GM18909 (cell line): ENCODE measurements at regions not wholly inside any gene's neighbourhood (a gene's known extent, or its start where the extent isn't known, plus 50 kb on each side); places are given as distances from the start of the nearest gene placed in this dataset.

Experiments used
- ATAC-seq: cut with Tn5 transposase; IDR thresholded peaks from one replicate; pipeline ENCODE4 v1.9.1; 2021; ENCODE audit warnings: mild to moderate bottlenecking; ENCODE audit not compliant: unreplicated experiment, poor library complexity

DNA sequence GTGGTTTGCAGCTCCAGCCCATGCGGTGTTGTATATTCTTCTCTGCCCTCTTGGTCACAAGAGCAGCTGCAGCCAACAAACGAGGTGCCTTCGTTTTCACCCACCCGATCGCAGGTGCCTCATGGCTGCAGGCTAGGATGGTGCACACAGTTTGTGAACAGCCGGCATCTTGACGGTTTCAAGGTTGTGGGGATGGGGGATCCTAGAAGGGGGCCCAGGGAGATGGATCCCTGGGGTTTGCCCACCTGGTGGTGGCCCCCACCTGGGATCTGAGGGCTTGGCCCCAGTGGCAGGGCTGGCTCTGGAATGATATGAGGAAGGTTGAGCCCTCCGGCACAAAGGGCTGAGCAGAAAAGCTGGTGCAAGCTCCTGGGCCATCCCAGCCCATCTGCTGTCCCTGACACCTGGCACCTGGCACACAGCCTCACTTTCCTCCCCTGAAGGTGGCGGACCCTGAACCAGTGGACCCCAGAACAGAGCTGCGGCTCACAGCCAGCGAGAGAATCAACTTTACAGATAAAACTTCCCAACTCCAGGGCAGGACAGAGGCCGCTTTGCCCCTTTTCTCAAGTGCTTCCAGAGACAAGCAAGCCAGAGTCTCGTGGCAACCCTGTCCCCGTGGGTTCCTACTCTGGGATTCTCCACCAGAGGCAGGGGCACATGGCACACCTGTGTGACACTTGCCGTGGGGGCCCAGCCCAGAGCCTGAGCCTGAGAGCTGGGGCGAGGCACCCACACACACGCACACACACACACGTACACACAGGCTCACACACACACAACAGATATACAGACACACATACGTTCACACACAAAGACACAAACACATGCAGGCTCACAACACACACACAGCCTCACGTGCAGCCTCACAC, 177.3 kb upstream of the PPP2R2D start:
- no peak for ATAC-seq

DNA sequence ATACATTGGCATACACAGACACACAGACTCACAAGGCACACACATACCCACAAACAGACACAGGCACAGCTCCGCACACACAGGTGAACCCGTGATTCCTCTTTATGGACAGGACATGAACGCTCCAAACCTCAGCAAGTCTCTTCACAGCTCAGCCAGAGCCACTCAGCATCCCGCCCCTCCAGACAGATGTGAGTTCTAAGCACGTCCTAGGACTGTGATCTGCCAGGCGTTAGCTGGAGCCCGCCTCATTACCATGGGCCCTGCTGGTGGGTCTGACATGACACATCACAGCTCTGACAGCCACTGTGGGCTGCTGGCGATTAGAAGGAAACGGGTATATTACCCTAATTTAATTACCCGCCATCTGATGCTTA, 176.7 kb upstream of the PPP2R2D start:
- ATAC-seq, result no peak

DNA sequence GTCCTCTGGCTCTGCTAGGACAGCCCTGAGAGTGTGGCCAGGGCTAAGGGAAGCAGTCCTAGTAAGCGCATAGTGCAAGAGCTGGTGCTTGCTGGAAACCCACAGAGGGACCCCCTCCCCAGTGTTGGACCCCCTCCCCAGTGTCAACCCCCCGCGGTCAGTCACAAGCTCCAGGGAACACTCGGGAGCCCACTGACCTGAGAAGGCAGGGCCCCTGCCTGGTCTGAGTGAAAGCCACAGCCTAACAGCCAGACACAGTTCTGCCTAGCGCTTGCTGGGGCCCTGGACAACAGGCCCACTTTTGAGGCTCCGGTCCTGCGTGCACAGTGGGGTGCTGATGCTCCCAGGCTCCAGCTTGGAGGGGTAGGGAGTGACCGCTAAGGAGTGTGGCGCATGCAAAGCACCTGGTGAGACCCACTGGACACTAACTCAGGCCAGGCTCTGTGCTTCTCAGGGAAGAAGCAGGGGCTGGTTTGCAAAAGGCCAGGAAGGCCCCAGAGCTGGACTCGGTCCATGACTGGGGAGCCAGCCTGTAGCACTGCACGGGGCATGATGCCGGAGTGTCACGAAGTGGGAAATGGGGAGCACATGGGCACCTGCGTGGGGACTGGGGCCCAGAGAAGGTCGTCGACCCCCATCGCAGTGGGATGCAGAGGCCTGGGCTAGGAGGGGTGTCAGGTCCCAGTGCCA, 175.8 kb upstream of the PPP2R2D start:
- ATAC-seq, result no peak

GRCh38 chr10:131725581-131726069, 175.2 kb upstream of the PPP2R2D start:
- no peak for ATAC-seq

- no peak for ATAC-seq
These were observed 174.5 kb upstream of the PPP2R2D start for GRCh38 chr10:131726076-131726880.

DNA sequence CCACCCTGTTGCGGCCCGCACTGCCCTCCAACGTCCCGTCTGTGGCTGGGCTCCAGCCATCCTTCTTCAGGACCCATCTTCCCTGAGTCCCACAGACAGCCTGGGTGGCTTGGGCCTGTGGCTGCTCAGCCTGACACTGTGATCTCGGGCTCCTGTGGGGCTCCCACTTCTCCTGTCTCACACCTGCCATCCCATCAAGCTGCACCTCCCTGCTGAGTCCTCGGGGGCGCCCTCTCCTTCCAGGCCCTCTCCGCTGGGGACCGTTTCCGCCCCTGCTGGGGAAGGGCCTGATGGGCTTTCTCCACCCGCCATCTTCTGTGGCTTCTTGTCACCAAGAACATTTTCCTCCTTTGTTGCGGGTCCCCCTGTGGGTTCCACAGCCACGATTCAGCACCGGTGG, 173.8 kb upstream of the PPP2R2D start:
- ATAC-seq, result no peak

DNA sequence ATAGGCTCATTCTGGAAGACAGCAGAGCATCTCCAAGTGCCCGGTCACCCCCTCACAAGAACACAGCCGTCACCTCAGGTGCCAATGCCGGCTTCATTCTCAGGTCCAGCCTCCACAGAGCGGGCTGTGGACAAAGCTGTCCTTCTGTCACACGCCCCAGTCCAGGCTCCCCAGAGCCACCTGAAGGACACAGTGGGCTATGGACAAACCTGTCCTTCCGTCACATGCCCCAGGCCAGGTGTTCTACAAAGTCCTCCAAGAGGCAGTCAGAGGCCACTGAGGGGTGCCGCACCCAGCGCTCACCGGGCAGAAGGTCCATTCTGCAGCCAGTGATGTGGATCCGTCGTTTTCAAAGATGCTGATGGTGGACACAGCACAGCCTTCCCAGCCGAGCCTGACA, 173.2 kb upstream of the PPP2R2D start:
- ATAC-seq, result no peak

DNA sequence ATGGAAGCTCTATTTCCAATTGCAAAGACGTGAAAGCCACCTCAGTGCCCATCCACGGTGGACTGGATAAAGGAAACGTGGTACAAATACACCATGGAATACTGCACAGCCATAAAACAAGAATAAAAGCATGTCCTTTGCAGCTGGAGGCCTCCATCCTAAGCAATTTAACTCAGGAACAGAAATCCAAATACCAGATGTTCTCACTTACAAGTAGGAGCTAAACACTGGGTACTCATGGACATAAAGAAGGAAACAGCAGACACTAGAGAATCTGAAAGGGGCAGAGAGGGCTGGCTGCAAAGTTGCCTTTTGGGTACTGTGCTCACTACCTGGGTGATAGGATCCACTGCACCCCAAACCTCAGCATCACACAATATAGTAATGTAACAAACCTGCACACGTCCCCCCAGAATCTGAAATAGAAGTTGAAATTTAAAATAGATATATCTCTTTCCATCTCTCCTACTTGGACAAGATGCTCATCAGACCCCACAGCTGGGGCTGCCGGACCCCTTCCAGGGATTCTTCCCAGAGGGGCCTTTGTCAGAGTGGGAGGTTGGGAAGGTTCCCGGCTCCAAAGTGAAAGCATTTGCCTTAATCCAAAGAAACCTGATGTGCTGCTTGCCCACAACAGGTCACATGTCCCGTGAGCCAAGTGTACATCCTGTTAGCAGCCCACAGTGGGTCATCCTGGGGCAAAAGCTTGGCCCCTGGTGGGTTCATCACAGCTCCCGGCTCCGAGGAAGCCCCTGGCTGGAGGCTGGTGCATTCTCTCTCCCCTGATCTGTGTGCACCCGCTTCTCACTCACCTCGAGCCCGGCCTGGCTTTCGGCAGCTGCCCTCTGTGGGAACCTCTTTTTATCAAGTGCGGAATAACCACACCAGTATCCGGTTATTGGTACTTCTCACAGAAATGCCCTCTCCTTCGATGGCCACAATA, 172.3 kb upstream of the PPP2R2D start:
- ATAC-seq, result no peak

GRCh38 chr10:131729361-131729760, 171.4 kb upstream of the PPP2R2D start:
- no peak for ATAC-seq

- ATAC-seq, result no peak
These were observed 170.7 kb upstream of the PPP2R2D start for GRCh38 chr10:131729938-131730660.

DNA sequence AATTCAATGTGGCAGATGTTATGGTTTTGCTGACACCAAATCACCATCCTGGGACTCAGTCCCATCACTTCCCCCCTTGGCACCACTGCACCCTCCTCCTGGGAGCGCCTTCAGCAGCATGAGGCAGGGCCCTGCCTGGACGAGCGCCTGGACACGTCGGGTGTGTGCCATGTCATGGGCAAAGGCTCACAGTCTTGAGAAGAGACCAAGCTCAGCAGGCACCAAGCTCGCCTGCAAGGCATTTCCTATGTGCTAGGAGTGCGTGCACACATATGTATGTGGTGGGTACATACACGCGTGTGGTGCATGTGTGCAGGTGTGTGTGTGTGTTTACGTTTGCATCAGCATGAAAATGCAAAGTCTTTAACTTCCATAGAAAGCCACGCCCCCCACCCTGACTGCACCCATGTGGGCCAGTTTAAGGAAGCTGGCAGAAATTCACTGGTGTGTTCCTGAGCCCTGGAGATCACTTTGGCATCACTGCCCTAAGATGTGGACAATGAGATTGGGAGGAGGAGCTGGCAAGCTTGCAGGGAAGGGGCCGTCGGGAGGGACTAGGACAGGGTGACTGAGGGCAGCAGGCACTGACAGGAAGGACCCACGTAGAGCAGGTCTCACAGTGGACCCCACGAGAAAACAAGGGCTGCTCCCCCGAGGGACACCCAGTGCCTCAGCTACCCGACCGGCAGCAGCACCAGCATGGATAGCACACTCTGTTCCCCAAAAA, 169.9 kb upstream of the PPP2R2D start:
- ATAC-seq, result no peak

- no peak for ATAC-seq
These were observed 168.8 kb upstream of the PPP2R2D start for GRCh38 chr10:131731780-131732630.

DNA sequence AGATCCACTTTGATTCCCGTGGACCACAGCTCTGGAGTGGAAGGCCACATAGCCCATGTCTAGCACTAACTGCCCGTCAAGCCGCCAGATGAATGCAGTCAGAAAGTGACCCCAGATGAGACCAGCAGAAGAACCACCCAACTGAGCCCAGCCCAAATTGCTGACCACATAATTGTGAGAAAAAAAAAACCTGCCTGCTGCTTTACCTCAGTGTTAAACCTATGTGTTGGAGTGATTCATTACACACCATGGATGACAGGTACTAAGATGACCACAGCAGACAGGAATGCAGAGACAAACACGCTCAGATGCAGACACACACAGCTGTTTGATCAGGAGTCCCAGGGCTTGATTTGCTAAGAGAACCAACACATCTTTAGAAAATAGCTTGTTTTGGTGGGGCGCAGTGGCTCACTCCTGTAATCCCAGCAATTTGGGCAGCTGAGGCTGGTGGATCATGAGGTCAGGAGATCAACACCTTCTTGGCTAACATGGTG, 168.1 kb upstream of the PPP2R2D start:
- no peak for ATAC-seq

DNA sequence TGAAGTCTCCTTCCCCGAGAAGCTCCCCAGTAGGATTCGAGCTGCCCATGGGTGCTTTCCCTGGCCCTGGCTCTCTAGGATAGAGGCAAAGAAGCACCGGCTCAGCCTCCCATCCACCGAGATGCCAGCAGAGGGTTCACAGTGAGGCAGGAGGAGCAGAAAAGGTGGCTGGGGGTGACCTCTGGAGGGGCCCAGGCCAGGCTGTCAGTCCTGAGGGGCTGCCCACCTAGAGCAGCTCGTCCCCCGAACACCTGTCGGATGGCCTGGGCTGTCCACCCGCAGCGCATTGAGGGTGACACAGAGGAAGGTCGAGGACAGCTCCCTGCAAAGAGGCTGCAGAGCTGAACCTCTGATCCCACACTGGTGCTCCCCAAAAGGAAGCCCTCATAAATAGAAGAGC, 167.2 kb upstream of the PPP2R2D start:
- no peak for ATAC-seq

DNA sequence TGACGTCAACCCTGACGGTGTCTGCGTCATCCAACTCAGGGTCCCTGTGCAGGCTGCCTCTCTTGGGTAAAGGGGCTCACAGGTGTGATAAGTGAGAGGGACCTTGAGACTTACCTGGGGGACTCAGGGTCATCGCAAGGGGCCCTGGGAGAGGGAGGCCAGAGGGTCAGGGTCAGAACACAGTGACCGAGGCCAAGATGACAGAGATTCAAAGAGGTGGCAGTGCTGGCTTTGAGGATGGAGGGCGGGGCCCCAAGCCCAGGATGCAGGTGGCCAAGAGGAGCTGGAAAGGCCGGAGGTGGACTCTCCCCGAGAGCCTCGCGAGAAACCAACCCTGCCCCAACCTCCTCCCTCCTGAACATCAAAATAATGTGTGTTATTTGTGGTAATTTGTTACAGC, 165.2 kb upstream of the PPP2R2D start:
- no peak for ATAC-seq

DNA sequence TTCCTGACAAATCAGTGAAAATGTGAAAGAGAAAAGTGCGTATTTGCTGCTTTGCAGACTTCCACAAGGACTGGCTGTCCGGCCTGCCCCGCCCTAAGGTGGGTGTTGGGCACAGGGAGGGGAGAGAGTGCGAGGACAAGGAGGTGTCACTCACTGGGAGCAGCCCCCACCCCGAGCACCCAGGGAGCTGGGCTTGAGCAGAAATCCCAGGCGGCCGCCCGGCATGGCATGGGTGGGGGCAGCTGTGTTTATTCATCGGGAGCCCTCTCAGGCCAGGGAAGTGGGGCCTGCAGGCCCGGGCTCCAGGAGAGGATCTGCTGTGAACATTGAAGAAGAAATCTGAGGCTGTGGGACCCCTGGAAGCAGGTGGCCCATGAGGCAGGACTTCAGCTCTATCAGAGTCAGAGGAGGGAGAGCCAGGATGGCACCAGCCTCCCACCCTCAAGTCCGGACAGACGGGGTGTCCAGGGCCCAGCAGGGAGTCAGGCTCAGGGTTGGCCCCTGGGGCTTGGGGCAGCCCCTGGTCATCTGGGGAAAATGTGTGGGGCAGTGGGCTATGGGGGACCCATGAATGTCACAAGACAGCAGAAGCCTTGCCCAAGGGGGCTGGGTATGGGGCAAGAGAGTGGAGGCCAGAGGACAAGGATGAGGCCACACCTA, 164.4 kb upstream of the PPP2R2D start:
- no peak for ATAC-seq
